Liver (tissue), 8 donors: ENCODE measurements at regions not wholly inside any gene's neighbourhood (a gene's known extent, or its start where the extent isn't known, plus 50 kb on each side); places are given as distances from the start of the nearest gene placed in this dataset.

Experiments used
- DNase-seq: peaks from one replicate; pipeline ENCODE4 v3.0.0-alpha.2; 2017; ENCODE audit warnings: low spot score
- H3K27ac ChIP-seq, 2 donors: one replicate each; pipeline ENCODE4 v1.7.0; 2013; ENCODE audit warnings: inconsistent platforms in 2 of 2, low read length in 2 of 2, control low read depth in 1 of 2, low read depth in 1 of 2, mild to moderate bottlenecking in 1 of 2
- H3K27me3 ChIP-seq, 4 donors: one replicate each; pipeline versions ENCODE4 v1.6.1 to v1.7.0; 2013; ENCODE audit warnings: low read length in 3 of 4, inconsistent platforms in 1 of 4, mild to moderate bottlenecking in 1 of 4, moderate library complexity in 1 of 4; ENCODE audit not compliant: control insufficient read depth in 4 of 4, insufficient read depth in 4 of 4
- H3K36me3 ChIP-seq, 4 donors: one replicate each; pipeline versions ENCODE4 v1.6.1 to v1.7.0; 2013; ENCODE audit warnings: low read length in 3 of 4, mild to moderate bottlenecking in 3 of 4, low read depth in 1 of 4, moderate library complexity in 1 of 4; ENCODE audit not compliant: control insufficient read depth in 4 of 4, insufficient read depth in 3 of 4
- H3K4me1 ChIP-seq, 4 donors: one replicate each; pipeline versions ENCODE4 v1.6.1 to v1.7.0; 2013; ENCODE audit warnings: low read length in 3 of 4, mild to moderate bottlenecking in 3 of 4, moderate library complexity in 1 of 4; ENCODE audit not compliant: control insufficient read depth in 4 of 4, insufficient read depth in 4 of 4
- H3K4me3 ChIP-seq, 3 donors: one replicate each; pipeline versions ENCODE4 v1.6.1 to v1.7.0; 2013; ENCODE audit warnings: low read length in 3 of 3, control low read depth in 1 of 3, low read depth in 1 of 3, mild to moderate bottlenecking in 1 of 3
- H3K9ac ChIP-seq, 2 donors: one replicate each; pipeline ENCODE4 v1.7.0; 2013; ENCODE audit warnings: low read length in 2 of 2, mild to moderate bottlenecking in 2 of 2, moderate library complexity in 2 of 2, control low read depth in 1 of 2, low read depth in 1 of 2
- H3K9me3 ChIP-seq, 4 donors: one replicate each; pipeline versions ENCODE4 v1.6.1 to v1.7.0; 2013; ENCODE audit warnings: low read length in 3 of 4; ENCODE audit not compliant: control insufficient read depth in 4 of 4
- CTCF ChIP-seq: fragments of 150-350 bp; IDR thresholded peaks from 2 replicates; pipeline ENCODE4 v1.5.1; 2017; ENCODE audit warnings: improper control_type of control experiment, low read depth, low read length; ENCODE audit not compliant: missing input control
- EGR1 ChIP-seq, 2 donors: IDR thresholded peaks; 2 replicates each; pipeline ENCODE4 v1.6.1; 2016 to 2018; ENCODE audit warnings: antibody characterized with exemption in 2 of 2, low read depth in 2 of 2
- FOXA1 ChIP-seq: IDR thresholded peaks from 2 replicates; pipeline ENCODE4 v1.6.1; 2016; ENCODE audit warnings: antibody characterized with exemption
- FOXA2 ChIP-seq: IDR thresholded peaks from 2 replicates; pipeline ENCODE4 v1.6.1; 2016; ENCODE audit warnings: antibody characterized with exemption
- GABPA ChIP-seq, 2 donors: IDR thresholded peaks in 1 of 2; conservative IDR thresholded peaks in 1 of 2; 2 replicates each; pipeline ENCODE4 v1.6.1; 2016; ENCODE audit warnings: antibody characterized with exemption in 2 of 2, mild to moderate bottlenecking in 1 of 2, moderate library complexity in 1 of 2
- HNF4A ChIP-seq, 2 donors: conservative IDR thresholded peaks; 2 replicates each; pipeline ENCODE4 v1.6.1; 2016; ENCODE audit warnings: antibody characterized with exemption in 2 of 2, mild to moderate bottlenecking in 2 of 2
- HNF4G ChIP-seq: IDR thresholded peaks from 2 replicates; pipeline ENCODE4 v1.6.1; 2016; ENCODE audit warnings: antibody characterized with exemption
- JUND ChIP-seq, 2 donors: IDR thresholded peaks; 2 replicates each; pipeline ENCODE4 v1.6.1; 2016; ENCODE audit warnings: antibody characterized with exemption in 2 of 2
- NR2F2 ChIP-seq: IDR thresholded peaks from 2 replicates; pipeline ENCODE4 v1.6.1; 2016; ENCODE audit warnings: antibody characterized with exemption
- RAD21 ChIP-seq, 2 donors: IDR thresholded peaks; 2 replicates each; pipeline ENCODE4 v1.6.1; 2016; ENCODE audit warnings: antibody characterized with exemption in 2 of 2, mild to moderate bottlenecking in 2 of 2
- REST ChIP-seq: IDR thresholded peaks from 2 replicates; pipeline ENCODE4 v1.6.1; 2016; ENCODE audit warnings: antibody characterized with exemption, mild to moderate bottlenecking
- SP1 ChIP-seq: IDR thresholded peaks from 2 replicates; pipeline ENCODE4 v1.6.1; 2018; ENCODE audit warnings: antibody characterized with exemption, mild to moderate bottlenecking
- ZBTB33 ChIP-seq: IDR thresholded peaks from 2 replicates; pipeline ENCODE4 v1.6.1; 2016; ENCODE audit warnings: antibody characterized with exemption
- WGBS: extraction: QIAGEN DNeasy Blood & Tissue Kit; methylation state at CpG from one replicate; pipeline ENCODE4 v1.1.7; 2013; 5-methylcytosine and 5-hydroxymethylcytosine counted together
- donor health status: healthy.
- donor health status: healthy.
- donor health status: healthy.
- donor health status: healthy.
- donor health status: healthy.

- DNase-seq, result no peak
- TF ChIP-seq ZBTB33, result no peak
- TF ChIP-seq SP1, result no peak
- TF ChIP-seq REST, result no peak
- no peak for TF ChIP-seq CTCF
- TF ChIP-seq FOXA2, result no peak
- no peak for TF ChIP-seq JUND (IDR thresholded peaks at IDR 0.05)
- TF ChIP-seq GABPA (IDR thresholded peaks at IDR 0.05 in 1 of 2, conservative IDR thresholded peaks at IDR 0.05 in 1 of 2), result no peak
- TF ChIP-seq NR2F2, result no peak
- TF ChIP-seq FOXA1, result no peak
- TF ChIP-seq EGR1 (IDR thresholded peaks at IDR 0.05; ENCODE audit: low read depth in 2 of 2), result no peak
- TF ChIP-seq RAD21 (IDR thresholded peaks at IDR 0.05), result no peak
- H3K36me3 ChIP-seq, result no peaks in the 10 kb centered on the region
- no peak overlapping the region for H3K4me3 ChIP-seq
- H3K4me1 ChIP-seq, result peaks cover 0 to 3% (median 0%) of the 10 kb centered on the region in 4 donors
- no peaks in the 10 kb centered on the region for H3K27me3 ChIP-seq
- H3K9me3 ChIP-seq, result no peaks in the 10 kb centered on the region
- no peak overlapping the region for H3K27ac ChIP-seq
- no peak overlapping the region for H3K9ac ChIP-seq
Observed at GRCh38 chr2:200159357-200159707, 147.2 kb upstream of the SPATS2L start.

GRCh38 chr2:200159829-200160781, 146.4 kb upstream of the SPATS2L start:
- Histone ChIP-seq H3K4me3 (no peak overlapping the region), H3K36me3 (no peaks in the 10 kb centered on the region), H3K4me1 (peaks cover 0 to 3% (median 0%) of the 10 kb centered on the region in 4 donors), H3K9ac (no peak overlapping the region), H3K27ac (no peak overlapping the region), H3K9me3 (no peaks in the 10 kb centered on the region), H3K27me3 (no peaks in the 10 kb centered on the region)
- no peak for DNase-seq
- WGBS, result 92% methylated on average over 11 of the region's 11 CpGs
- TF ChIP-seq HNF4G (no peak), GABPA (IDR thresholded peaks at IDR 0.05 in 1 of 2, conservative IDR thresholded peaks at IDR 0.05 in 1 of 2) (no peak), ZBTB33 (no peak), HNF4A (conservative IDR thresholded peaks at IDR 0.05) (no peak), RAD21 (IDR thresholded peaks at IDR 0.05) (no peak)
